NCI-H345 treated with DMSO at 0.1 percent for 48 hours (cell line): ENCODE measurements at regions not wholly inside any gene's neighbourhood (a gene's known extent, or its start where the extent isn't known, plus 50 kb on each side); places are given as distances from the start of the nearest gene placed in this dataset.

Source experiments
- DNase-seq: peaks from one replicate; lab custom pipeline; 2025; ENCODE audit not compliant: unreplicated experiment; lab: John Stamatoyannopoulos, UW

GRCh38 chr12:20278276-20278675 lies 90.1 kb upstream of the PDE3A start:
- no peak for DNase-seq

- no peak for DNase-seq
Measured at GRCh38 chr12:20280515-20280914, 87.8 kb upstream of the PDE3A start.

- no peak for DNase-seq
Measured at GRCh38 chr12:20282401-20282800, 85.9 kb upstream of the PDE3A start.

- DNase-seq: no peak
Measured at GRCh38 chr12:20283482-20283881, 84.9 kb upstream of the PDE3A start.

- no peak for DNase-seq
Measured at GRCh38 chr12:20289520-20289919, 78.8 kb upstream of the PDE3A start.

- no peak for DNase-seq
Measured at GRCh38 chr12:20300457-20300856, 67.9 kb upstream of the PDE3A start.

- no peak for DNase-seq
Measured at GRCh38 chr12:20305470-20305869, 62.9 kb upstream of the PDE3A start.

- DNase-seq: no peak
Measured at GRCh38 chr12:20309504-20310148, 58.7 kb upstream of the PDE3A start.

- DNase-seq: no peak
Measured at GRCh38 chr12:20314328-20314727, 54.0 kb upstream of the PDE3A start.

- DNase-seq: no peak
Measured at GRCh38 chr12:20317554-20317953, 50.8 kb upstream of the PDE3A start.
